Common myeloid progenitor, CD34-positive (primary cell): ENCODE measurements at regions not wholly inside any gene's neighbourhood (a gene's known extent, or its start where the extent isn't known, plus 50 kb on each side); places are given as distances from the start of the nearest gene placed in this dataset.

Experiments used
- CTCF ChIA-PET: fragments of 350-600 bp; sonication (Branson Sonifier 250); formaldehyde crosslinking; loops from one replicate; lab custom pipeline; 2021; ENCODE audit warnings: antibody characterized with exemption; lab: Charles Lee
- POLR2A ChIA-PET: fragments of 350-600 bp; sonication (Branson Sonifier 250); formaldehyde crosslinking; loops from one replicate; lab custom pipeline; 2021; ENCODE audit warnings: antibody characterized with exemption; lab: Charles Lee
- DNase-seq, 3 donors: peaks; one replicate each; pipeline versions ENCODE4 v3.0.0 to v3.0.0-alpha.2; 2013
- H3K27ac ChIP-seq, 2 experiments: 1 replicate in 1 of 2; 2 replicates in 1 of 2; pipeline ENCODE4 v1.7.0; 2013; ENCODE audit warnings: inconsistent platforms in 2 of 2, low read length in 2 of 2, mild to moderate bottlenecking in 2 of 2, low read depth in 1 of 2, moderate library complexity in 1 of 2; ENCODE audit not compliant: severe bottlenecking in 2 of 2, insufficient read depth in 1 of 2, poor library complexity in 1 of 2
- H3K27me3 ChIP-seq, 5 experiments: replicated peaks in 2 of 5; 1 replicate in 3 of 5; 2 replicates in 2 of 5; pipeline versions ENCODE4 v1.6.1 to v1.7.0; 2013; ENCODE audit warnings: low read length in 4 of 5, mild to moderate bottlenecking in 2 of 5, moderate library complexity in 2 of 5, inconsistent platforms in 1 of 5; ENCODE audit not compliant: insufficient read depth in 5 of 5, control insufficient read depth in 4 of 5
- H3K36me3 ChIP-seq, 4 experiments: 1 replicate in 2 of 4; 2 replicates in 2 of 4; pipeline versions ENCODE4 v1.6.1 to v1.7.0; 2013; ENCODE audit warnings: low read length in 3 of 4, control low read depth in 1 of 4, mild to moderate bottlenecking in 1 of 4; ENCODE audit not compliant: control insufficient read depth in 4 of 4, insufficient read depth in 4 of 4
- H3K4me1 ChIP-seq, 4 experiments: 1 replicate in 3 of 4; 2 replicates in 1 of 4; pipeline versions ENCODE4 v1.6.1 to v1.7.1; 2013; ENCODE audit warnings: low read length in 3 of 4, mild to moderate bottlenecking in 3 of 4, control low read depth in 1 of 4, inconsistent platforms in 1 of 4, moderate library complexity in 1 of 4; ENCODE audit not compliant: control insufficient read depth in 4 of 4, insufficient read depth in 4 of 4; ENCODE audit errors: control extremely low read depth in 1 of 4
- H3K4me3 ChIP-seq, 7 experiments: 1 replicate in 4 of 7; 2 replicates in 3 of 7; pipeline versions ENCODE4 v1.5.1 to v1.7.0; 2013; ENCODE audit warnings: mild to moderate bottlenecking in 7 of 7, low read length in 6 of 7, moderate library complexity in 6 of 7, inconsistent platforms in 2 of 7, low read depth in 2 of 7, control low read depth in 1 of 7; ENCODE audit not compliant: insufficient read depth in 4 of 7, control insufficient read depth in 1 of 7; ENCODE audit errors: extremely low read depth in 1 of 7
- H3K9me3 ChIP-seq, 5 experiments: 1 replicate in 4 of 5; 2 replicates in 1 of 5; pipeline versions ENCODE4 v1.6.1 to v1.7.1; 2013; ENCODE audit warnings: low read length in 4 of 5, mild to moderate bottlenecking in 2 of 5, inconsistent platforms in 1 of 5, low read depth in 1 of 5, moderate library complexity in 1 of 5; ENCODE audit not compliant: control insufficient read depth in 4 of 5, insufficient read depth in 2 of 5; ENCODE audit errors: control extremely low read depth in 1 of 5
- WGBS: methylation state at CpG from one replicate; pipeline ENCODE4 v1.1.5; 2013; ENCODE audit not compliant: insufficient coverage; 5-methylcytosine and 5-hydroxymethylcytosine counted together

DNA sequence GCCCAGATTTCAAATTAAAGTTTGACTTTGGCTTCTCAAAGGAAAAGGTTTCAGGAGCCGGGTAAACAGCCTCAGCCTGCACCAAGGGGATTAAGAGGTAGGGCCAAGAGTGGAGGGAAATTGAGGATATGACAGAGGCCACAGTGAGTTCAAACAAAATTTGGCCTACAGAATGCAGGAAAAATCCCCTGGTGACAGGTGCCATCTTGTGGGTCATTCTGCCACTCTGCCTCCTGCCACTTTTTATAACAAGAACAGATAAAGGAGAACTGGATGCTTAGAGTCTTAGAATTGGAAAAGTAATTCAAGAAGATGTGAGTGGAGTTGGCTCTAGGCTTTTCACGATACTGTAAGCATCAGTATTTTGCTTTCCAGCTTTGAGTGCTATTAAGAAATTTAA lies 253.2 kb downstream of the NR2F2 start:
- ChIA-PET POLR2A (no interaction called here), CTCF (no interaction called here)
- no peak for DNase-seq
- H3K36me3 ChIP-seq, result no peaks in the 10 kb centered on the region
- 100% methylated on average over 2 of the region's 2 CpGs for WGBS
- H3K27me3 ChIP-seq, result peaks cover 0 to 41% (median 13%) of the 10 kb centered on the region in 5 experiments
- no peaks in the 10 kb centered on the region for H3K4me1 ChIP-seq
- H3K4me3 ChIP-seq, result no peak overlapping the region
- no peak overlapping the region for H3K27ac ChIP-seq
- no peaks in the 10 kb centered on the region for H3K9me3 ChIP-seq

DNA sequence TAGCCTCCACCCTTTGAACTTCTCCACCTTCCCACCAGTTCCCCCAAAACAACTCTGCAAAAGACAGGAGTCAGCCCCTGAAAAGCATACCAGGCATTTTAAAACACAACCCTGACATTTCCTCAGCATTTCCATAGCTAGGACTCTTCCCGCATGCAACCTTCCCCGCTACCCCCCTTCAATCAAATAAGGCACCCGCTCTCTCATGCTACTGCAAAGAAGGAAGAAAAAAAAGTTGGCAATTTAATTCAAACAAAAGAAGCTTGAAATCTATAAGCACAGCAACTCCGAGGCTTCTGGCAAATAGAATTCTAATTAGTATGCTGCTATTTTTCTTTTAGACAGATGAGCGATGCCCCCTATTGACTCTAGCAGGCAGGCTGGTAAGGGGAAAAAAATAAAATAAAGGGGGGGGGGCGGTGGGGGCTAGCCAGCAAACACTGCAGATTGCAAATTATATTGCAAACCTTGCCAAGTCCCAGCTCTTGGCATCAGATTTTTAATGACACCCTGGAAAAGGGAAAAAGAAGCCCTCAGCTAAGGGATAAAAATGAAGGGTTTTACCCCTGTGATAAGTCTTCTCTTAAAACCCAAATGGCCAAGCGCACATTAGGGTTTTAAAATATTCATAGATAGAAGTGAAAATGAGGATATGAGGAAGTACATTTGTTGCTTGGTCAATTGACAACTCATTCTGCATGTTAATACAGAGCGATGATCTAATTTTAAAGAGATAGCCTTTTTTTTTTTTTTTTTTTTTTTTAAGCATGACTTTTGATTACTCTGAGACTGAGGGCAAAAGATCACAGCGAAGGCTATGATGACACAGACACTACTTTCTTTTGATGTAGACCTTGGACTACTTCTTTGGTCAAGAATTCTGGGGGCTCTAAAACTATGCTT lies 255.2 kb downstream of the NR2F2 start:
- Histone ChIP-seq H3K4me1 (no peaks in the 10 kb centered on the region), H3K27ac (no peak overlapping the region), H3K27me3 (peaks cover 0 to 40% (median 13%) of the 10 kb centered on the region in 5 experiments), H3K9me3 (no peaks in the 10 kb centered on the region), H3K4me3 (no peak overlapping the region), H3K36me3 (no peaks in the 10 kb centered on the region)
- DNase-seq, result no peak
- CTCF ChIA-PET, result no interaction called here
- POLR2A ChIA-PET, result no interaction called here
- 58% methylated on average over 4 of the region's 9 CpGs for WGBS

DNA sequence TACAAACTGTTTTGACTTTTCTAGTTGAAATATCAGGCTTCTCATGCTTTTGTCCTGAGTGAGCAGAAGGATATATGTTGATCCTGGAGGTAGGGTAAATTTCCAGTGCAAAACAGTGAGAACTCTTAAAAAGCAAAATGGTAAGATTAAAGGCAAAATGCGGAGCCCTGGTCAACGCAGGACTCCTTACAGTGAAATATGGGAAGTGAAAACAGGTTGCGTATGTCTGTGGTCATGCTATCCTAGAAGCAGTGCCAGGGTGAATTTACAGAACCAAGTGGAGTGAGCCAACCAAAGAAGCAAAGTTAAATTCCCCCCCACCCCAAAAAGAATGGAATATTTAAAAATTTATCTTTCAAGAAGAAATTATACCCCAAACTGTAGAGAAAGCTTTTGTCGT lies 256.4 kb downstream of the NR2F2 start:
- no peak overlapping the region for H3K4me3 ChIP-seq
- ChIA-PET POLR2A (no interaction called here), CTCF (interaction anchor here (1.3 kb wide), 1 partner anchor 13 kb away, joined by 4 read pairs; no protein-coding TSS in a partner anchor)
- peaks cover 0 to 46% (median 15%) of the 10 kb centered on the region in 5 experiments for H3K27me3 ChIP-seq
- no peak overlapping the region for H3K27ac ChIP-seq
- 83% methylated on average over 1 of the region's 4 CpGs for WGBS
- H3K36me3 ChIP-seq, result no peaks in the 10 kb centered on the region
- no peak for DNase-seq
- H3K4me1 ChIP-seq, result no peaks in the 10 kb centered on the region
- H3K9me3 ChIP-seq, result no peaks in the 10 kb centered on the region

DNA sequence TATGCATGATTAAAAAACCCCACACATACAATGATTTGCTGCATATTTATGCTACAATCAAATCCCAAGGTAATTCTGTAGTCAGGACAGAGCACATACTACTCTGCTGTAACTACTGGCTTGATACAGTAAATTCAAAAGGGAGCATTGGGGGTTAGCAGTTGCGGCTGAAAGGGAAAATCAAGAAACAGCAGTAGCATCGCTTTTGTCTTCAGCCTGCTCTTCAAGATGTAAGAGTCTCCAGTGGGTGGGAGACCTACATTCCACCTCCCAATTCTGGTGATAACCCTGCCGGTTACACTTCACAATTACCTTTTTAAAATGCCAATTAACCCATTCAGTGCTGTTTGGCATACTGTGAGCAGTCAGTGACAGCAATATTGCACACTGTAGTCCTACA lies 259.4 kb downstream of the NR2F2 start:
- POLR2A ChIA-PET, result no interaction called here
- no peak for DNase-seq

DNA sequence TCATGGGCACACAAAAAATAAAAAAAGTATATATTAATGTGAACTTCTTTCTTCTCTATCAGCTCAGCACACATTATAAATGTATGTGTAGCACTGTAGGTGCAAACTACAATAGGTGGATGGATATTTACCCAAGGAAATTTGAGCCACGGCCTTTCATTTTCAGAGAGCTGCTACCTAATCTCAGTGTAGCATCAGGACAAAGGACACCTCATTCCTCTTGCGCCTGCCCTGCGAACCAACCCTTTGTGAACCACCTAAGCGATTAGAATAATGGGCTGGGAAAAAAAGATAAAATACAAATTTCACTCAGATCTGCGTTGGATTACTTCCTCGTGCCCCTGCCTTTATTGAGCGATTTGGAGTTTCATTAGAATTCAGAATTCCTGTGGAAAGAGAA lies 263.2 kb downstream of the NR2F2 start:
- Histone ChIP-seq H3K9me3 (no peaks in the 10 kb centered on the region), H3K27me3 (peaks cover 0 to 51% (median 12%) of the 10 kb centered on the region in 5 experiments), H3K36me3 (no peaks in the 10 kb centered on the region), H3K4me3 (no peak overlapping the region), H3K27ac (no peak overlapping the region), H3K4me1 (no peaks in the 10 kb centered on the region)
- DNase-seq, result no peak
- WGBS, result 13% methylated on average over 3 of the region's 7 CpGs
- CTCF ChIA-PET, result no interaction called here
- POLR2A ChIA-PET, result no interaction called here

More for the DNA sequence above, 259.4 kb downstream of the NR2F2 start:
- Histone ChIP-seq H3K27me3 (peaks cover 0 to 53% (median 23%) of the 10 kb centered on the region in 5 experiments), H3K36me3 (no peaks in the 10 kb centered on the region), H3K9me3 (no peaks in the 10 kb centered on the region), H3K27ac (no peak overlapping the region), H3K4me3 (no peak overlapping the region), H3K4me1 (no peaks in the 10 kb centered on the region)
- CTCF ChIA-PET, result no interaction called here
- WGBS, result 18% methylated on average over 3 of the region's 3 CpGs

DNA sequence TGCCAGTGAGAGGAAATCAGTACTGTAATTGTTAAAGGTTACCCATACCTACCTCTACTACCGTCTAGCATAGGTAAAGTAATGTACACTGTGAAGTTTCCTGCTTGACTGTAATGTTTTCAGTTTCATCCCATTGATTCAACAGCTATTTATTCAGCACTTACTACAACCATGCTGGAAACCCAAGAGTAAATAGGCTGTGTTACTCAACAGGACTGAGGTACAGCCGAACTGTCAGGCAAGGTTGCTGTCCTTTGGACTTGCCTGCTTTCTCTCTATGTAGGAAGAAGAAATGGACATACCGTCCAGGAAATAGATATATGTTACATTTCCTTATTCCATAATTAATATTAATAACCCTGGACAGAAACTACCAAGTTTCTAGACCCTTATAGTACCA lies 265.5 kb downstream of the NR2F2 start:
- Histone ChIP-seq H3K4me3 (no peak overlapping the region), H3K27ac (no peak overlapping the region), H3K9me3 (no peaks in the 10 kb centered on the region), H3K4me1 (no peaks in the 10 kb centered on the region), H3K27me3 (peaks cover 0 to 39% (median 5%) of the 10 kb centered on the region in 5 experiments), H3K36me3 (no peaks in the 10 kb centered on the region)
- WGBS, result 90% methylated on average over 1 of the region's 3 CpGs
- POLR2A ChIA-PET, result no interaction called here
- CTCF ChIA-PET, result no interaction called here
- no peak for DNase-seq

DNA sequence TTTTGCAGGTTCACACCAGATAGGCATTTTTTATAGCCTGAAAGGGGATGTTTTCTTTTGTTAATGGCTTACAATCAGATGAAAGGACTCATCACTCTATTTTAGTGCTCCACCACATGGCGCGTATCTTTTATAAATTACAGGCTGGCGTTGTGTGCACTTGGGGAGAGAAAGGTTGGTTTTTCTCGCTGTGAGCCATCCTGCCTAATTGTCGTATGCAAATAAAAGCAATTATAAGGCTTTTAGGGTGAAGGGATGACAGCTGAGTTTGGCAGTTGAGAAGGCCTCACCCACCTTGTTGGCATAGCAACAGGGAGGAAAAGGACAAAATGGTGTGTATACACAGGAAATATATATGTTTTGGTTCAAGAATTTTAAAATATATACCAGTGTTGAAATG lies 268.0 kb downstream of the NR2F2 start:
- CTCF ChIA-PET, result no interaction called here
- POLR2A ChIA-PET, result no interaction called here
- Histone ChIP-seq H3K4me3 (no peak overlapping the region), H3K4me1 (no peaks in the 10 kb centered on the region), H3K27ac (no peak overlapping the region), H3K9me3 (no peaks in the 10 kb centered on the region), H3K36me3 (no peaks in the 10 kb centered on the region), H3K27me3 (peaks cover 0 to 27% (median 4%) of the 10 kb centered on the region in 5 experiments)
- no peak for DNase-seq
- 80% methylated on average over 2 of the region's 5 CpGs for WGBS
